Fibroblast of pulmonary artery (primary cell): ENCODE measurements at regions not wholly inside any gene's neighbourhood (a gene's known extent, or its start where the extent isn't known, plus 50 kb on each side); places are given as distances from the start of the nearest gene placed in this dataset.

Experiments
- DNase-seq: peaks from one replicate; pipeline ENCODE4 v3.0.0-alpha.2; 2010; ENCODE audit warnings: low read depth
- H3K4me3 ChIP-seq: replicated peaks from 2 replicates; pipeline ENCODE4 v1.5.1; 2011; ENCODE audit warnings: low read depth, mild to moderate bottlenecking, control low read depth, low read length, moderate library complexity
- CTCF ChIP-seq: IDR thresholded peaks from 2 replicates; pipeline ENCODE4 v1.5.1; 2011; ENCODE audit warnings: mild to moderate bottlenecking, control low read depth, low read length, inconsistent platforms; ENCODE audit errors: missing control alignments

DNA sequence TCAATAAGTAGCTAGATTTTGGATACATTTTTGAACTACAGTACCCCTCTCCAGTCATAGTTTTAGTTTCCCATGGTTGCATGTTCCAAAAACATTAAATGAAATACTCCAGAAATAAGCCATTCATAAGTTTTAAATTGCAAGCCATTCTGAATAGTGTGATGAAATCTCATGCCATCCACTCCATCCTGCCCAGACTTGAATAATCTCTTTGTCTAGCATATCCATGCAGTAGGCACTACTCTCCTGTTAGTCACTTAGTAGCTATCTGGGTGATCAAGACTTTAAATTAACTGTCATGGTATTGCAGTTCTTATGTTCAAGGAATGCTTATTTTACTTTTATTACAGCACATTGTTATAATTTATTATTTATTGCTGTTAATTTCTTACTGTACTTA lies 237.4 kb downstream of the SPANXN1 start:
- DNase-seq: no peak
- no peak for TF ChIP-seq CTCF

GRCh38 chrX:145502670-145503069 lies 255.4 kb downstream of the SPANXN1 start:
- no peak for TF ChIP-seq CTCF
- no peak overlapping the region for H3K4me3 ChIP-seq
- no peak for DNase-seq

More for the DNA sequence above, 237.4 kb downstream of the SPANXN1 start:
- H3K4me3 ChIP-seq: no peak overlapping the region

GRCh38 chrX:145506214-145506613 lies 258.9 kb downstream of the SPANXN1 start:
- no peak for DNase-seq
- TF ChIP-seq CTCF: no peak

GRCh38 chrX:145524931-145525330 lies 277.6 kb downstream of the SPANXN1 start:
- no peak for DNase-seq
- no peak for TF ChIP-seq CTCF
- H3K4me3 ChIP-seq: no peak overlapping the region

More at GRCh38 chrX:145506214-145506613, 258.9 kb downstream of the SPANXN1 start:
- no peak overlapping the region for H3K4me3 ChIP-seq

GRCh38 chrX:145532176-145532780 lies 285.0 kb downstream of the SPANXN1 start:
- TF ChIP-seq CTCF: no peak
- no peak for DNase-seq

DNA sequence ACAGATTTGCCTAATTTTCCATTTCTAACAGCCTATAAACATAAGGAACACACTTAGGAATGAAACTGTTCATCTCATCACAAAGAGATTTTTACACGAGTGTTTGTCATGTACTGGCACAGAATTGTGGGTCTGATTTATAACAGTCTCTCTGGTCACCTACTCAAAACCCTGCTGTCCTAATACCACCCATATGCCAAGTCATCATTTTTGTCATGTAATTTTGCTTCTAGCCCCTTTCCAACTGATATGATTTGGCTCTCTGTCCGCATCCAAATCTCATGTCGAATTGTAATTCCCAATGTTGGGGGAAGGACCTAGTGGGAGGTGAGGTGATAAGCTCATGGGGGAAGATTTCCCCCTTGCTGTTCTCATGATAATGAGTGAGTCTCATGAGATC lies 284.1 kb upstream of the SLITRK2 start:
- TF ChIP-seq CTCF: no peak
- no peak for DNase-seq
- H3K4me3 ChIP-seq: no peak overlapping the region

More at GRCh38 chrX:145532176-145532780, 285.0 kb downstream of the SPANXN1 start:
- no peak overlapping the region for H3K4me3 ChIP-seq

DNA sequence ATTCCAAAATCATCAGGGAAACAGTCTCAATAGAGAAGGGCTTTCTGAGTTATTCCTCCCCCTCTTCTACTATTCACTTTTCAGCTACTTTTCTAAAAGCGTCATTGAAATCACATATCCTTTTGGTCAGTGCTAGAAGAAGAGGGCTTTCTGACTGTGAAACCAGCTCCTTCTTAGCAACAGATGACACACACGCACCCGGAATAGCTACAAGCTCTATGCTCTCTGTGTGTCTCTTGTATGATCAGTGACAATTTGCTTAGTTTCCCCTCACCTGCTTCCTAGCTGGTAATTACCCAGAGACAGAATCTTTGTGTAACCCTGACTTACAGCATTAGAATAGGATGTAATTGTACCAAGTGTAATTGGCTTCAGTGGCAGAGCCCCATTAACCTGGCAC lies 268.1 kb upstream of the SLITRK2 start:
- no peak for TF ChIP-seq CTCF
- DNase-seq: no peak

More for the DNA sequence above, 268.1 kb upstream of the SLITRK2 start:
- H3K4me3 ChIP-seq: no peak overlapping the region
